Naive thymus-derived CD4-positive, alpha-beta T cell (primary cell): ENCODE measurements at regions not wholly inside any gene's neighbourhood (a gene's known extent, or its start where the extent isn't known, plus 50 kb on each side); places are given as distances from the start of the nearest gene placed in this dataset.

Source experiments
- ATAC-seq: fragments of 150-1000 bp; cut with Tn5 transposase; 2 replicates; pipeline ENCODE4 v1.10.0; 2021; ENCODE audit warnings: mild to moderate bottlenecking, moderate library complexity
- CTCF ChIA-PET: fragments of 350-600 bp; sonication (Branson Sonifier 250); formaldehyde crosslinking; loops from one replicate; lab custom pipeline; 2021; ENCODE audit warnings: antibody characterized with exemption; lab: Charles Lee
- POLR2A ChIA-PET: fragments of 350-600 bp; sonication (Branson Sonifier 250); formaldehyde crosslinking; loops from one replicate; lab custom pipeline; 2021; ENCODE audit warnings: antibody characterized with exemption, inconsistent platforms; lab: Charles Lee
- DNase-seq, 9 donors: peaks; one replicate each; pipeline versions ENCODE4 v3.0.0 to v3.0.0-alpha.2; 2020 to 2022; ENCODE audit warnings: mixed read lengths in 1 of 9
- H3K27ac ChIP-seq: one replicate; pipeline ENCODE4 v1.7.0; 2013; ENCODE audit warnings: mild to moderate bottlenecking, low read depth, low read length, moderate library complexity
- H3K27me3 ChIP-seq, 2 donors: one replicate each; pipeline ENCODE4 v1.7.0; 2013; ENCODE audit warnings: low read length in 2 of 2, mild to moderate bottlenecking in 2 of 2, moderate library complexity in 2 of 2; ENCODE audit not compliant: control insufficient read depth in 2 of 2, insufficient read depth in 2 of 2
- H3K36me3 ChIP-seq, 3 experiments: 1 replicate in 2 of 3; 2 replicates in 1 of 3; pipeline ENCODE4 v1.7.0; 2013; ENCODE audit warnings: low read length in 3 of 3, mild to moderate bottlenecking in 3 of 3, moderate library complexity in 1 of 3; ENCODE audit not compliant: insufficient read depth in 3 of 3, control insufficient read depth in 2 of 3
- H3K4me1 ChIP-seq, 2 donors: one replicate each; pipeline ENCODE4 v1.7.0; 2013; ENCODE audit warnings: low read length in 2 of 2, mild to moderate bottlenecking in 2 of 2, moderate library complexity in 1 of 2; ENCODE audit not compliant: control insufficient read depth in 2 of 2, insufficient read depth in 2 of 2
- H3K4me3 ChIP-seq: 2 replicates; pipeline ENCODE4 v1.7.0; 2013; ENCODE audit warnings: mild to moderate bottlenecking, low read length
- H3K9me3 ChIP-seq, 3 experiments: 1 replicate in 2 of 3; 2 replicates in 1 of 3; pipeline ENCODE4 v1.7.0; 2013; ENCODE audit warnings: low read length in 3 of 3; ENCODE audit not compliant: control insufficient read depth in 2 of 3
- H3K27ac Mint-ChIP-seq, 9 donors: one replicate each; pipeline ENCODE4 v1.8.0; 2020 to 2022; ENCODE audit warnings: mixed read lengths in 9 of 9, mild to moderate bottlenecking in 8 of 9, moderate library complexity in 5 of 9, inconsistent platforms in 2 of 9
- H3K27me3 Mint-ChIP-seq, 5 donors: one replicate each; pipeline ENCODE4 v1.8.0; 2021 to 2022; ENCODE audit warnings: mixed read lengths in 5 of 5, mild to moderate bottlenecking in 1 of 5
- H3K36me3 Mint-ChIP-seq, 5 donors: one replicate each; pipeline ENCODE4 v1.8.0; 2020 to 2022; ENCODE audit warnings: mixed read lengths in 5 of 5, mild to moderate bottlenecking in 3 of 5, inconsistent platforms in 1 of 5
- H3K4me1 Mint-ChIP-seq, 7 donors: one replicate each; pipeline ENCODE4 v1.8.0; 2020 to 2022; ENCODE audit warnings: mixed read lengths in 7 of 7, mild to moderate bottlenecking in 3 of 7, inconsistent platforms in 1 of 7
- H3K4me3 Mint-ChIP-seq, 10 donors: one replicate each; pipeline ENCODE4 v1.8.0; 2020 to 2022; ENCODE audit warnings: mild to moderate bottlenecking in 10 of 10, mixed read lengths in 10 of 10, moderate library complexity in 6 of 10, inconsistent platforms in 2 of 10
- H3K9me3 Mint-ChIP-seq, 11 donors: one replicate each; pipeline ENCODE4 v1.8.0; 2020 to 2022; ENCODE audit warnings: mixed read lengths in 11 of 11, mild to moderate bottlenecking in 4 of 11, inconsistent platforms in 1 of 11, moderate library complexity in 1 of 11
- intact Hi-C, 2 donors: fragments of 100-400 bp; cut with micrococcal nuclease; formaldehyde crosslinking; loops; one replicate each; pipeline ENCODE4 v1.15.1; 2023

GRCh38 chr6:53731866-53732636 is 62.8 kb upstream of the LRRC1 start:
- Histone ChIP-seq H3K27me3 (no peaks in the 10 kb centered on the region), H3K4me3 (no peak overlapping the region), H3K27ac (no peak overlapping the region), H3K4me1 (peaks cover 15% of the 10 kb centered on the region in 2 donors), H3K9me3 (no peaks in the 10 kb centered on the region), H3K36me3 (no peaks in the 10 kb centered on the region)
- peak overlapping the region in 1 of 9 donors; percentile 30 for H3K27ac Mint-ChIP-seq
- H3K36me3 Mint-ChIP-seq, result peaks cover 0 to 5% (median 0%) of the 10 kb centered on the region in 5 donors
- ChIA-PET CTCF (interaction anchor here (0.7 to 10.7 kb wide), 3 partner anchors 10 to 236 kb away, joined by 3 to 148 read pairs (median 3); no protein-coding TSS in a partner anchor), POLR2A (no interaction called here)
- no peaks in the 10 kb centered on the region for H3K9me3 Mint-ChIP-seq
- DNase-seq (no peak), ATAC-seq (no peak)
- H3K27me3 Mint-ChIP-seq, result peaks cover 0 to 19% (median 0%) of the 10 kb centered on the region in 5 donors
- peaks cover 6 to 52% (median 12%) of the 10 kb centered on the region in 7 donors for H3K4me1 Mint-ChIP-seq
- H3K4me3 Mint-ChIP-seq, result peak overlapping the region in 1 of 10 donors; percentile 61
- intact Hi-C loops, result loop anchor here in 1 of 2 donors (2.0 kb wide), 1 partner anchor 63 kb away; the partner anchor contains the start of gene LRRC1

GRCh38 chr6:53730767-53731166 is 64.0 kb upstream of the LRRC1 start:
- ATAC-seq, result no peak
- CTCF ChIA-PET, result interaction anchor here (0.6 to 10.7 kb wide), 5 partner anchors 9 to 840 kb away, joined by 3 to 148 read pairs (median 3); no protein-coding TSS in a partner anchor

GRCh38 chr6:53728570-53729194 is 63.1 kb upstream of the KLHL31 start:
- peaks cover 0 to 2% (median 0%) of the 10 kb centered on the region in 5 donors for H3K36me3 Mint-ChIP-seq
- H3K36me3 ChIP-seq, result no peaks in the 10 kb centered on the region
- H3K4me1 ChIP-seq, result no peaks in the 10 kb centered on the region
- DNase-seq (peak; percentile 10 to 55 (median 27)), ATAC-seq (peak; percentile 74)
- H3K4me3 ChIP-seq, result no peak overlapping the region
- peak overlapping the region in 1 of 10 donors; percentile 52 for H3K4me3 Mint-ChIP-seq
- peaks cover 12 to 22% (median 14%) of the 10 kb centered on the region in 5 donors for H3K27me3 Mint-ChIP-seq
- H3K9me3 ChIP-seq, result no peaks in the 10 kb centered on the region
- no peaks in the 10 kb centered on the region for H3K27me3 ChIP-seq
- ChIA-PET CTCF (interaction anchor here (0.6 to 10.7 kb wide), 14 partner anchors 9 to 681 kb away, joined by 3 to 148 read pairs (median 5); no protein-coding TSS in a partner anchor), POLR2A (no interaction called here)
- H3K27ac Mint-ChIP-seq, result no peak overlapping the region
- H3K9me3 Mint-ChIP-seq, result no peaks in the 10 kb centered on the region
- intact Hi-C loops, result loop anchor here (1.0 to 5.0 kb wide), 5 partner anchors 9 to 556 kb away; partner anchors contain the start of genes GCLC (in 1 of the 2) and LRRC1 (in 1 of the 2)
- no peak overlapping the region for H3K27ac ChIP-seq
- peaks cover 0 to 32% (median 4%) of the 10 kb centered on the region in 7 donors for H3K4me1 Mint-ChIP-seq

More at GRCh38 chr6:53730767-53731166, 64.0 kb upstream of the LRRC1 start:
- H3K4me1 ChIP-seq, result peaks cover 11% of the 10 kb centered on the region in 2 donors
- Mint-ChIP-seq H3K4me3 (no peak overlapping the region), H3K36me3 (peaks cover 0 to 5% (median 0%) of the 10 kb centered on the region in 5 donors), H3K9me3 (no peaks in the 10 kb centered on the region), H3K27ac (no peak overlapping the region), H3K27me3 (peaks cover 2 to 18% (median 4%) of the 10 kb centered on the region in 5 donors), H3K4me1 (peaks cover 7 to 51% (median 11%) of the 10 kb centered on the region in 7 donors)
- intact Hi-C loops, result no loop called here
- DNase-seq, result no peak
- H3K9me3 ChIP-seq, result no peaks in the 10 kb centered on the region
- H3K27me3 ChIP-seq, result no peaks in the 10 kb centered on the region
- H3K27ac ChIP-seq, result no peak overlapping the region
- POLR2A ChIA-PET, result interaction anchor here (0.6 kb wide), 1 partner anchor 88 kb away, joined by 3 read pairs; no protein-coding TSS in a partner anchor
- no peak overlapping the region for H3K4me3 ChIP-seq
- no peaks in the 10 kb centered on the region for H3K36me3 ChIP-seq

GRCh38 chr6:53727748-53728147 is 62.2 kb upstream of the KLHL31 start:
- DNase-seq, result no peak
- intact Hi-C loops, result loop anchor here (1.0 to 5.0 kb wide), 6 partner anchors 8 to 555 kb away; partner anchors contain the start of genes GCLC (in 2 of the 2) and LRRC1 (in 1 of the 2)
- no peaks in the 10 kb centered on the region for H3K9me3 ChIP-seq
- no peaks in the 10 kb centered on the region for H3K27me3 ChIP-seq
- ChIA-PET POLR2A (no interaction called here), CTCF (interaction anchor here (0.6 to 10.7 kb wide), 13 partner anchors 9 to 680 kb away, joined by 3 to 148 read pairs (median 4); no protein-coding TSS in a partner anchor)
- H3K4me3 Mint-ChIP-seq, result no peak overlapping the region
- H3K27me3 Mint-ChIP-seq, result peaks cover 15 to 24% (median 17%) of the 10 kb centered on the region in 5 donors
- no peaks in the 10 kb centered on the region for H3K4me1 ChIP-seq
- no peak overlapping the region for H3K27ac Mint-ChIP-seq
- no peaks in the 10 kb centered on the region for H3K36me3 ChIP-seq
- no peaks in the 10 kb centered on the region for H3K9me3 Mint-ChIP-seq
- no peak overlapping the region for H3K4me3 ChIP-seq
- peaks cover 0 to 27% (median 4%) of the 10 kb centered on the region in 7 donors for H3K4me1 Mint-ChIP-seq
- no peak overlapping the region for H3K27ac ChIP-seq
- peaks cover 0 to 2% (median 0%) of the 10 kb centered on the region in 5 donors for H3K36me3 Mint-ChIP-seq
- no peak for ATAC-seq

GRCh38 chr6:53725791-53726575 is 60.4 kb upstream of the KLHL31 start:
- ATAC-seq (peak; percentile 95), DNase-seq (peak; percentile 46 to 79 (median 63))
- H3K9me3 ChIP-seq, result no peaks in the 10 kb centered on the region
- Mint-ChIP-seq H3K27ac (peak overlapping the region in 1 of 9 donors; percentile 63), H3K36me3 (no peaks in the 10 kb centered on the region), H3K4me1 (peaks cover 0 to 14% (median 4%) of the 10 kb centered on the region in 7 donors), H3K9me3 (no peaks in the 10 kb centered on the region), H3K27me3 (peaks cover 15 to 24% (median 22%) of the 10 kb centered on the region in 5 donors), H3K4me3 (peak overlapping the region in 1 of 10 donors; percentile 59)
- H3K36me3 ChIP-seq, result no peaks in the 10 kb centered on the region
- no peaks in the 10 kb centered on the region for H3K4me1 ChIP-seq
- intact Hi-C loops, result loop anchor here (1.0 to 5.0 kb wide), 5 partner anchors 73 to 554 kb away; partner anchors contain the start of gene GCLC (in 2 of the 2)
- H3K4me3 ChIP-seq, result no peak overlapping the region
- no peaks in the 10 kb centered on the region for H3K27me3 ChIP-seq
- POLR2A ChIA-PET, result interaction anchor here (0.6 to 1.3 kb wide), 2 partner anchors 233 to 1056 kb away, joined by 3 to 5 read pairs; no protein-coding TSS in a partner anchor
- CTCF ChIA-PET, result interaction anchor here (0.6 to 10.7 kb wide), 14 partner anchors 9 to 553 kb away, joined by 3 to 148 read pairs (median 4); no protein-coding TSS in a partner anchor
- no peak overlapping the region for H3K27ac ChIP-seq
